Esophagus (tissue), 2 donors: ENCODE measurements at regions not wholly inside any gene's neighbourhood (a gene's known extent, or its start where the extent isn't known, plus 50 kb on each side); places are given as distances from the start of the nearest gene placed in this dataset.

Source experiments
- H3K27ac ChIP-seq, 2 donors: one replicate each; pipeline ENCODE4 v1.5.1; 2013; ENCODE audit warnings: low read depth in 2 of 2, mild to moderate bottlenecking in 2 of 2, inconsistent platforms in 1 of 2, low read length in 1 of 2, moderate library complexity in 1 of 2
- H3K27me3 ChIP-seq, 2 donors: one replicate each; pipeline ENCODE4 v1.6.1; 2013; ENCODE audit warnings: low read length in 2 of 2, control low read depth in 1 of 2, mild to moderate bottlenecking in 1 of 2; ENCODE audit not compliant: insufficient read depth in 2 of 2, control insufficient read depth in 1 of 2
- H3K36me3 ChIP-seq, 2 donors: one replicate each; pipeline ENCODE4 v1.6.1; 2013; ENCODE audit warnings: low read length in 1 of 2; ENCODE audit not compliant: control insufficient read depth in 2 of 2, insufficient read depth in 2 of 2
- H3K4me1 ChIP-seq, 2 donors: one replicate each; pipeline ENCODE4 v1.6.1; 2013; ENCODE audit warnings: low read length in 1 of 2; ENCODE audit not compliant: control insufficient read depth in 2 of 2, insufficient read depth in 2 of 2
- H3K4me3 ChIP-seq, 2 donors: one replicate each; pipeline ENCODE4 v1.5.1; 2013; ENCODE audit warnings: low read length in 2 of 2, mild to moderate bottlenecking in 2 of 2, low read depth in 1 of 2, moderate library complexity in 1 of 2
- H3K9me3 ChIP-seq, 2 donors: one replicate each; pipeline ENCODE4 v1.6.1; 2013; ENCODE audit warnings: mild to moderate bottlenecking in 2 of 2, low read depth in 1 of 2, low read length in 1 of 2, moderate library complexity in 1 of 2; ENCODE audit not compliant: control insufficient read depth in 2 of 2, insufficient read depth in 1 of 2
- WGBS, 2 donors: extraction: QIAGEN DNeasy Blood & Tissue Kit; methylation state at CpG; one replicate each; pipeline ENCODE4 v1.1.7; 2013; 5-methylcytosine and 5-hydroxymethylcytosine counted together
- donor health status: healthy with polysubstance abuse.
- donor health status: Bipolar disorder and iron deficiency.

GRCh38 chr4:187271848-187272247 is 548.2 kb upstream of the FAT1 start:
- Histone ChIP-seq H3K9me3 (no peaks in the 10 kb centered on the region), H3K4me1 (no peaks in the 10 kb centered on the region), H3K27ac (no peak overlapping the region), H3K36me3 (no peaks in the 10 kb centered on the region), H3K27me3 (no peaks in the 10 kb centered on the region), H3K4me3 (no peak overlapping the region)
- 77 to 92% methylated on average over 2 of the region's 2 CpGs for WGBS, 2 donors

GRCh38 chr4:187274153-187274552 is 550.5 kb upstream of the FAT1 start:
- no peak overlapping the region for H3K27ac ChIP-seq
- H3K4me1 ChIP-seq: no peaks in the 10 kb centered on the region
- H3K9me3 ChIP-seq: no peaks in the 10 kb centered on the region
- H3K27me3 ChIP-seq: no peaks in the 10 kb centered on the region
- H3K36me3 ChIP-seq: no peaks in the 10 kb centered on the region
- 73 to 76% methylated on average over 2 of the region's 2 CpGs for WGBS, 2 donors
- H3K4me3 ChIP-seq: no peak overlapping the region

GRCh38 chr4:187276736-187277408 is 553.2 kb upstream of the FAT1 start:
- 59 to 66% methylated on average over 7 of the region's 7 CpGs for WGBS, 2 donors
- H3K27ac ChIP-seq: no peak overlapping the region
- no peaks in the 10 kb centered on the region for H3K27me3 ChIP-seq
- no peaks in the 10 kb centered on the region for H3K4me1 ChIP-seq
- no peaks in the 10 kb centered on the region for H3K36me3 ChIP-seq
- H3K9me3 ChIP-seq: no peaks in the 10 kb centered on the region
- no peak overlapping the region for H3K4me3 ChIP-seq

GRCh38 chr4:187283201-187283955 is 559.7 kb upstream of the FAT1 start:
- 59 to 61% methylated on average over 10 of the region's 10 CpGs for WGBS, 2 donors
- Histone ChIP-seq H3K36me3 (no peaks in the 10 kb centered on the region), H3K4me1 (no peaks in the 10 kb centered on the region), H3K27me3 (no peaks in the 10 kb centered on the region), H3K4me3 (no peak overlapping the region), H3K9me3 (no peaks in the 10 kb centered on the region), H3K27ac (no peak overlapping the region)

GRCh38 chr4:187286525-187286924 is 562.9 kb upstream of the FAT1 start:
- Histone ChIP-seq H3K27me3 (no peaks in the 10 kb centered on the region), H3K4me1 (no peaks in the 10 kb centered on the region), H3K36me3 (no peaks in the 10 kb centered on the region), H3K27ac (no peak overlapping the region), H3K9me3 (no peaks in the 10 kb centered on the region), H3K4me3 (no peak overlapping the region)
- WGBS, 2 donors: 61 to 71% methylated on average over 6 of the region's 6 CpGs

GRCh38 chr4:187289371-187289770 is 565.7 kb upstream of the FAT1 start:
- Histone ChIP-seq H3K36me3 (no peaks in the 10 kb centered on the region), H3K27me3 (no peaks in the 10 kb centered on the region), H3K9me3 (no peaks in the 10 kb centered on the region), H3K27ac (no peak overlapping the region), H3K4me1 (no peaks in the 10 kb centered on the region), H3K4me3 (no peak overlapping the region)
- WGBS, 2 donors: 42% methylated on average over 2 of the region's 2 CpGs

- H3K4me1 ChIP-seq: no peaks in the 10 kb centered on the region
- peaks cover 0 to 7% of the 10 kb centered on the region in 2 donors for H3K9me3 ChIP-seq
- 27 to 45% methylated on average over 3 of the region's 3 CpGs for WGBS, 2 donors
- no peak overlapping the region for H3K27ac ChIP-seq
- no peaks in the 10 kb centered on the region for H3K27me3 ChIP-seq
- H3K4me3 ChIP-seq: no peak overlapping the region
- H3K36me3 ChIP-seq: no peaks in the 10 kb centered on the region
These were observed 571.2 kb upstream of the FAT1 start for GRCh38 chr4:187294861-187295260.

- Histone ChIP-seq H3K4me1 (no peaks in the 10 kb centered on the region), H3K27ac (no peak overlapping the region), H3K27me3 (no peaks in the 10 kb centered on the region), H3K9me3 (no peaks in the 10 kb centered on the region), H3K4me3 (no peak overlapping the region), H3K36me3 (no peaks in the 10 kb centered on the region)
- 95% methylated on average over 16 of the region's 16 CpGs for WGBS, 2 donors
These were observed 578.3 kb upstream of the FAT1 start for GRCh38 chr4:187301923-187302322.

GRCh38 chr4:187302457-187303150 is 578.9 kb upstream of the FAT1 start:
- no peaks in the 10 kb centered on the region for H3K27me3 ChIP-seq

More at GRCh38 chr4:187302457-187303150, 578.9 kb upstream of the FAT1 start:
- H3K36me3 ChIP-seq: no peaks in the 10 kb centered on the region
- no peak overlapping the region for H3K27ac ChIP-seq
- H3K4me1 ChIP-seq: no peaks in the 10 kb centered on the region
- no peaks in the 10 kb centered on the region for H3K9me3 ChIP-seq
- 49 to 51% methylated on average over 6 of the region's 6 CpGs for WGBS, 2 donors
- no peak overlapping the region for H3K4me3 ChIP-seq
